ENCODE measurements at regions not wholly inside any gene's neighbourhood (a gene's known extent, or its start where the extent isn't known, plus 50 kb on each side); places are given as distances from the start of the nearest gene placed in this dataset.

- intact Hi-C loops (cut with DNase I): no loop called here
- Histone ChIP-seq H3K4me1 (no peaks in the 10 kb centered on the region), H3K36me3 (no peaks in the 10 kb centered on the region), H3K4me3 (replicated peaks in 1 of 3) (no peak overlapping the region), H3K27ac (no peak overlapping the region), H3K9me3 (no peaks in the 10 kb centered on the region), H3K27me3 (no peaks in the 10 kb centered on the region)
- no peak for DNase-seq
- 53 to 87% methylated on average over 1 of the region's 1 CpG for WGBS, 2 donors
- TF ChIP-seq CTCF (IDR thresholded peaks at IDR 0.05): no peak
- TF ChIP-seq POLR2A (IDR thresholded peaks at IDR 0.05): no peak
These were observed 246.2 kb downstream of the CYP26B1 start for GRCh38 chr2:71901466-71901865.

GRCh38 chr2:71898851-71899681 lies 248.6 kb downstream of the CYP26B1 start:
- intact Hi-C loops (cut with DNase I): no loop called here
- H3K36me3 ChIP-seq: no peaks in the 10 kb centered on the region
- H3K27me3 ChIP-seq: no peaks in the 10 kb centered on the region
- H3K9me3 ChIP-seq: no peaks in the 10 kb centered on the region
- no peak for DNase-seq
- no peak overlapping the region for H3K27ac ChIP-seq
- 80 to 81% methylated on average over 29 of the region's 29 CpGs for WGBS, 2 donors
- TF ChIP-seq CTCF (IDR thresholded peaks at IDR 0.05) (no peak), POLR2A (IDR thresholded peaks at IDR 0.05) (no peak)
- no peaks in the 10 kb centered on the region for H3K4me1 ChIP-seq
- no peak overlapping the region for H3K4me3 ChIP-seq (replicated peaks in 1 of 3)

GRCh38 chr2:71898375-71898774 lies 249.3 kb downstream of the CYP26B1 start:
- intact Hi-C loops (cut with DNase I): no loop called here
- TF ChIP-seq CTCF (IDR thresholded peaks at IDR 0.05) (no peak), POLR2A (IDR thresholded peaks at IDR 0.05) (no peak)
- no peak overlapping the region for H3K4me3 ChIP-seq (replicated peaks in 1 of 3)
- no peaks in the 10 kb centered on the region for H3K27me3 ChIP-seq
- H3K9me3 ChIP-seq: no peaks in the 10 kb centered on the region
- no peak overlapping the region for H3K27ac ChIP-seq
- no peaks in the 10 kb centered on the region for H3K36me3 ChIP-seq
- DNase-seq: no peak
- no peaks in the 10 kb centered on the region for H3K4me1 ChIP-seq
- 92 to 94% methylated on average over 9 of the region's 9 CpGs for WGBS, 2 donors

- DNase-seq: no peak
- no peaks in the 10 kb centered on the region for H3K36me3 ChIP-seq
- 70 to 71% methylated on average over 7 of the region's 7 CpGs for WGBS, 2 donors
These were observed 249.8 kb downstream of the CYP26B1 start for GRCh38 chr2:71897836-71898235.

More at GRCh38 chr2:71897836-71898235, 249.8 kb downstream of the CYP26B1 start:
- H3K4me1 ChIP-seq: no peaks in the 10 kb centered on the region
- no peaks in the 10 kb centered on the region for H3K9me3 ChIP-seq
- TF ChIP-seq POLR2A (IDR thresholded peaks at IDR 0.05) (no peak), CTCF (IDR thresholded peaks at IDR 0.05) (no peak)
- H3K4me3 ChIP-seq (replicated peaks in 1 of 3): no peak overlapping the region
- no peaks in the 10 kb centered on the region for H3K27me3 ChIP-seq
- no peak overlapping the region for H3K27ac ChIP-seq
- intact Hi-C loops (cut with DNase I): no loop called here
